GDM1 (cell line): ENCODE measurements at regions not wholly inside any gene's neighbourhood (a gene's known extent, or its start where the extent isn't known, plus 50 kb on each side); places are given as distances from the start of the nearest gene placed in this dataset.
"Not testable (repeated sequence)": the region's sequence is repeated elsewhere in the genome, so short reads cannot be mapped to it uniquely, and the experiment has no call there.

ENCODE experiments used
- DNase-seq: peaks from one replicate; lab custom pipeline; 2025; lab: John Stamatoyannopoulos, UW

DNA sequence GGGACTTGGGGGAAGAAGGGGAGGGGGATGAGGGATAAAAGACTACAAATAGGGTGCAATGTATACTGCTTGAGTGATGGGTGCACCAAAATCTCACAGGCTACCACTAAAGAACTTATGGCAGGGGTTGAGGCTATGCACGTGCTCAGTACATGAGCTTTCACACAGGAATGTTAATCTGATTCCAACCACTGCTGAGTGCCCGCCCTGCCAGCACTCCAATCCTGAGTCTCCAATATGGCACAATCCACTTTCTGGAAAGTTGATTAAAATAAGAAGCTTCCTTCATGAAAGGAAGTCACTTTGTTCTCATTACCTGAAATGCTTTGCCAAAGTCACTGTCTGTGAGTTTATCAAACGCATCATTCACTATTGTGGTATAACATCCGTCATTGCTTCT is 463.0 kb downstream of the IRS2 start:
- DNase-seq, result no peak

DNA sequence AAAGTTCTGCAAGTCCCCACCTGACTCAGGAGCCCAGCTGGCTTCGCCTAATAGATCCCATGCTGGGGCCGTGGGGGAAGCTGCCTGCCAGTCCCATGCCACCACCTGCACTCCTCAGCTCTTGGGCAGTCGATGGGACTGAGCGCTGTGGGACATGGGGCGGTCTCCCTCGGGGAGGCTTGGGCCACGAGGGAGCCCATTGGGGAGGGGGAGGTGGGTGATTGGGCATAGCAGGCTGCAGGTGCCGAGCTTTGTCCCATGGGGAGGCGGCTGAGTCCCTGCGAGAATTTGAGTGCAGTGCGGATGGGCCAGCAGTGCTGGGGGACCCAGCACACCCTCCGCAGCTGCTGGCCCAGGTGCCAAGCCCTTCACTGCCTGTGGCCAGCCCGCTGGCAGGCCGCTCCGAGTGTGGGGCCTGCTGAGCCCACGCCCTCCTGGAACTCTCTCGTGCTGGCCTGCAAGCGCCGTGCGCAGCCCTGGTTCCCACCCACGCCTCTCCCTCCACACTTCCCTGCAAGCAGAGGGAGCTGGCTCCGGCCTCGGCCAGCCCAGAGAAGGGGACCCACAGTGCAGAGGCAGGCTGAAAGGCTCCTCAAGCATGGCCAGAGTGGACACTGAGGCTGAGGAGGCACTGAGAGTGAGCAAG is 467.3 kb downstream of the IRS2 start:
- no peak for DNase-seq

DNA sequence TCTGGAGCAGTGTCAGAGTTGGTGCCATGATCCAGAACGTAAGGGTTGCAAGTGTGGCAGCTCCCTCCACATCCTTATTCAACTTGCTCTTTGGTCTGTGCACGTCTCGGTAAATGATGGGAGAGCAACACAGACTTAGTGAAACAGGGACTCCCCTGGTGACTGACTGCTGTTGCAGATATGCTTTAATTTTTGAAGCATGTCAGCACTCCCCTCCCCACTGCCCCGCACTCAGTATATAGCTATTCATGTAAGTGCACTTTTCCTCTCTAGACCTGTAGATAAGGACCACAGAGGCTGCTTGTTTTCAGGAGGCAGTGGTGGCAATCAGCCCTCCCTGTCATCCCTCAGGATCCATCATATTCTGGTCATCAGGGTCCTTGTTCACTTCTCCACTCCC is 470.9 kb downstream of the IRS2 start:
- DNase-seq, result no peak

DNA sequence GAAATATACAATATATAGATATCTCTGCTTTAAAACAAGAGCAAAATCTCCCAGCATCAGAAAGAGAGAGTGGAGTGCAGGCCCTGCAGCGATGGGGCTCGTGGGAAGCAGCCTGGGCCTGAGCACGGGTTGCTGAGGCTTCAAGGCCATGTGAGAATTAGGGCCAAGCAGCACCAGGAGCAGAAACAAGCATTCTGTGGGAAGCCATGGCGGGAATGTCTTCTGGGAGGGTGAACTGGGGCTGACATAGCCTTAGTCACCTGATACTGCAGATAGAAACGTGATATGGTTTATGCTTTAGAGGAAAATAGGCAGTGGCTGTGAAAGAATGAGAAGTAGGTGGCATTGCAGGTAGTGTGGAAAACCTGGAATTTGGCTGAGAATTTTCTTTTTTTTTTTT is 472.3 kb downstream of the IRS2 start:
- no peak for DNase-seq

DNA sequence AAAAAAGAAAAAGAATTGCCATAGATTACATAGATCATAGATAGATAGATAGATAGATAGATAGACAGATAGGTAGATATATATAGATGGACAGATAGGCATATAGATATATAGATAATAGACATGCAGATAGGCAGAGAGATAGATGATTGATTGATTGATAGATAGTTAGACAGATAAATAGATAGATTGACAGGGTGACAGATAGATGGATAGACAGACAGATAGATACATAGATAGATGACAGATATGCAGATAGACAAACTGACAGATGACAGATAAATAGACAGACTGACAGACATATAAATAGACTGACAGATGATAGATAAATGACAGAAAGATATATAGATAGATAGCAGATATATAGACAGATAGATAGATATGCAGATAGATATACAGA is 474.0 kb downstream of the IRS2 start:
- DNase-seq, result no peak

DNA sequence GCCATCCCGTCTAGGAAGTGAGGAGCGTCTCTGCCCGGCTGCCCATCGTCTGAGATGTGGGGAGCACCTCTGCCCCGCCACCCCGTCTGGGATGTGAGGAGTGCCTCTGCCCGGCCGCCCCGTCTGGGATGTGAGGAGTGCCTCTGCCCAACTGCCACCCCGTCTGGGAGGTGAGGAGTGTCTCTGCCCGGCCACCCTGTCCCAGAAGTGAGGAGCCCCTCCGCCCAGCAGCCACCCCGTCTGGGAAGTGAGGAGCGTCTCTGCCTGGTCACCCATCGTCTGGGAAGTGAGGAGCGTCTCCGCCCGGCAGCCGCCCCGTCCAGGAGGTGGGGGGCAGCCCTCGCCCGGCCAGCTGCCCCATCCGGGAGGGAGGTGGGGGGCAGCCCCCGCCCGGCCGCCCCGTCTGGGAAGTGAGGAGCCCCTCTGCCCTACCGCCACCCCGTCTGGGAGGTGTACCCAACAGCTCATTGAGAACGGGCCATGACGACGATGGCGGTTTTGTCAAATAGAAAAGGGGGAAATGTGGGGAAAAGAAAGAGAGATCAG is 474.9 kb downstream of the IRS2 start:
- not testable (repeated sequence) for DNase-seq

DNA sequence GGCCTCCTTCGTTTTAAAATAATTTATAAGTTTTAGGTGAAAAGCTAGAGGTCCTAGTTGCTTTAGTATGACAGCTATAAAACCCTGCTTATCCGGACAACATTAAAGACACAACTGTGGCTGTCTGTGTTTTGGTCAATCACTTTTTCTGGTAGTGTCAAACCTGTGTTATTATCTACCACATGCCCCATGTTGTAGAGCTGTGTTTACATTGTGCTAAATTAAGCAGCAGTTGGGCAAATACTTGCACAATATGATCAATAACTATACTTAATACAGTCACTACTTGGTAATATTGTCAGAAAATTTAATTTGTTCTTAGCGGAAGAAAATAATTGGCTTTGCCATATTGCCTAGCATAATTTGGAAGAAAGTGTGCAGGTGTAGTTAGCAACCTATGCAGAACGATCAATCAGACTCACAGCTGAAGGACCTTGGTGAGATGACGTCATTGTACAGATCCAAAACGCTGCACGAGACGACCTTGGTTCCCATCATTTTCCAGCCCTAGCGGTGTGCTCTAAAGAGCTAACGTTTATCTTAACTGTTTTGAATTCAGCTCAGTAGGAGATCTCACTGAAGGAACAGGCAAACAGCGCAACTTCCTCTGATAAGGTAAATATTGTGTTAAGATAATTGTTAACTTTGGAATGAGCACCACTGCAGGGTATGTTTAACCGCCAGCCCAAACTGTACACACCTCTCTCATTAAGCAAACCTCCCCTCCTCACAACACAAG is 476.6 kb downstream of the IRS2 start:
- no peak for DNase-seq

DNA sequence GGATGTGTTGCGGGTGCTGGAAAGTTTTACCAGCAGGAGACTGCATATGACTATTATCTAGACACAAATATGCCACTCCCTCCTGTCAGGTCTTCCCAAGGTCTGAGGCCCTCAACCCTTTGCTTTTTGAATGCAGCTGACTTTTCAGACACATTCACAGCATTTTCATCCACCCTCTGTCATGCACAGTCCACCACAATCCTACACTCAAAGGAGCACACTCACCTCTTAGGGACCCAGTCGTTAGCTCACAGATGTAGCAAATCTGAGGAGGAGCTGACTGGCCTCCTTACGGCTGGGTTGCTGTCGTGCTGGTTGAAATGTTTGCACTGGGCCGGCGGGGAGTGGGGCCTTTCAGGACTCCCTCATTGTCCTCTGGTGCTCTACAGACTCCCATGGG is 479.4 kb downstream of the IRS2 start:
- DNase-seq, result no peak

DNA sequence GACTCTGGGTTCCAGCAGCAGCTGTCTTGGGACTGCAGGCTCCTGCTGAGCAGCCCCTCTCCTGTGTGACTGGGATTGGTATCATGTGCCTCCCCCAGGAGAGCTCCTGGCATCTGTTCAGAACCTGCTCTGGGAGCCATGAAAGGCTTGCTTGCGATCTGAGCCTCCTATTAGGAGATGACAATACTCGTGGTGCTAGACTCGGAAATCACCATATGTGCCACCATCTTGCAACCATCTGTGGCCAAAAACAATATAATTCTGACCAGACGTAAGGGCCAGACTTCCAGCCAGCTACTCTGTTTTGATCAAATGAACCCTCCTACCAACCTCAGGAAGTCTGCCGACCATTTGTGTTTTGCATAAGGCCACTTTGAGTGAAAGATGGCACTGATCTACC is 484.7 kb downstream of the IRS2 start:
- no peak for DNase-seq

DNA sequence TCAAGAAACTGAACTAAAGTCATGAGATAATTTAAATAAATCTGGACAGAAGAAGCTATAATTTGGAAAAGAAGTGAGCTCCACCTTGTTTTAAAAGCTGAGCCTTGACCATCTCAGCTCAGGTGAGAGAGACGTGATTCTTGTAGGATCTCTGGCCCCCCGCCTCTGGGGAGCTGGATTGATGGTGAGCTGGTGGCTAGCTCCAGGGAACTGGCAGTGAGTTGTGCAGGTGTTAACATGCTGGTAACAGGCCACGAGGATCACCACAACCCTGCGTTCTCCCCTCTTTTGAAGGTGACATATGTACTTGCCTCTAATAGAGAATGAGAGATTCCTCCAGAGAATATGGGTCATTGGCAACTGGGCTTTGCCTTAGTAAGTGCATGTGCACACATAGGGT is 485.1 kb downstream of the IRS2 start:
- DNase-seq, result no peak

DNA sequence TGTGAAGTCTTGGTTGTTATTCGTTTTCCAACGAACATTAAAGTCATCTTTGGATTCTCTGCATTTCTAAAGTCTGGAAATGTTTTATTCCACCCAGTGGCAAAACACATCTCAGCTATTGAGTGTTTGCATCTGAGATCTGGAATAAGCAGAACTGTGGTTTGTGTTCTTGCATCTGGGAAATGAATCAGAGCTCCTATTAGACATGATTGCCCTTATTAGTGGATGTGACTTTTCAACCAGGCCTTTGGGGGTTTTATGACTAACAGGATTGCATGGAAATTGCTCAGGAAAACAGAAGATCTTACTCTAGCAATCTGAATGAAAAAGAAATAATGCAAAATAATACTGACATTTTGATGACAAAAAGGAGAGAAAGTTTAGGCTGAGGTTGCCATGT is 488.8 kb downstream of the IRS2 start:
- DNase-seq, result no peak

DNA sequence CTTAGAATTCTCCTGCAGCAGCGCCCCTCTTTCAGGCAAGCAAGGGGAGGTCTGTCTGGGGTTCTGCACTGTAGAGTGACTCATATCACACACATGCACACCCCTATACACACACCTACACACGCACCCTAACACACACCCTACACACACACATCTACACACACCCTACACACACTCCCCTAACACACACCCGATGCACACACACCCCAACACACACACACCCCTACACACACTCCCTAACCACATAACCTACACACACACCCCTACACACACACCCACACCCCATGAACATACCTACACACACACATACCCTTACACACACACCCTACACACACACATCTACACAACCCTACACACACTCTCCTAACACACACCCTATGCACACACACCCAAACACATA is 493.2 kb downstream of the IRS2 start:
- no peak for DNase-seq

DNA sequence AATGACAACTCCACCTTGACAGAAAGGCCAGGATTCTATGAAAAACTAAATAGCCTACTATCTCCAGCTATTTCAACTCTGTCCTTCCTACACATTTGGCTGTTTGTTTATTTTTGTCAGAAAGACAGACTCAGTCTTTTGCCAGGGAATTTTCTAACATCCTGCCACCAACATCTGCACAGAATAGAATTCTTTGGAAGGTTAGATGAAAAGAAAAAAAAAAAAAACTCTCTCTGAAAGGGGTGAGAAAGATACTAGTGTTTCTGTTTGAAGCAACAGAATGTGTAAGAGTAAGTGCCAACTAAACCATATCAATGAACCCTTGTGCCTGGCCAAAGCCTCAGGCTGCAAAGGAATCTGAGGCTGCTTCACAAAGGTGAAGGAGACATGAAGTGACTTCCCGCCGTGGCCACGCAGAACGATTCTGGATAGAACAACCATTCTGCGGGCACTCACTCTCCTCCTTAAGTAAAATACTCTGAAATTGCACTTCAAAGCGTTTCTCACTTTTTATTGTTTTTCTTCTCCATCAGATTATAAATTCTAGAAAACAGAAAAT is 498.2 kb downstream of the IRS2 start:
- no peak for DNase-seq

DNA sequence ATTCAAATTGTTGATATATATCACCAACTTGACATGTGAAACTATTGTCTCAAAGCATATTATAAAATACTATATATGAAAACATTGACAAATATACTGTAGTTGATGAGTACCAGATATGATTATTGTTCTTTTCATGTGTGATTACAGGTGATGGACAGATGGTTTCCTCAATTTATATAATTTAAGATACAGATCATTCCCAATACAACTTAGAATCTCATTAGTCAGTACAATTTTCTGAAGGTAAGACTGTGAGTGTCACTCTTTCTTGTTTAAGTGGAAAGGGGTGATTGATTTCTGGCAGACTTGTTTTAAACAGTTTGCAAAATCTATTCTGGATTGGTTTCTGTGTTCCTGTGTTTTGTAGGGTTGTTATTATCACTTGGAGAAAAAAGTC is 498.8 kb downstream of the IRS2 start:
- DNase-seq, result no peak

DNA sequence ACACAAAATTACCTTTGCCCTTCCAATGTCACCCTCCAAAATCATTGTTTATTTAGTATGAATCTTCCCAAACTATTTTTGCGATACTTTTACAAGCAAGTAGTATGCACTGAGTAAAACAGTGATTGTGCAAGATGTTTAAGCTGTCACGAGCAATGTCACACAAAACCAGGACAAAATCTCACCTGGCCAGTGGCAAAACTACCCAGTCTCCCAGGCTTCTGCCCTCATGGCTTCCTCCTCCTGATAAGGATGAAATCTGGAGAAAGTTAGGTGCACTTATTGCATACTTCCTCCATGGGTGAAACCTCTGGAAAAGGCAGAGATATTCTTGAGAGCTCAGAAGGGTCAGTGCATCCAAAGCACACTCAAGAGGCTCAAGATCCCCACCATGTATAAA is 500.8 kb downstream of the IRS2 start:
- no peak for DNase-seq

DNA sequence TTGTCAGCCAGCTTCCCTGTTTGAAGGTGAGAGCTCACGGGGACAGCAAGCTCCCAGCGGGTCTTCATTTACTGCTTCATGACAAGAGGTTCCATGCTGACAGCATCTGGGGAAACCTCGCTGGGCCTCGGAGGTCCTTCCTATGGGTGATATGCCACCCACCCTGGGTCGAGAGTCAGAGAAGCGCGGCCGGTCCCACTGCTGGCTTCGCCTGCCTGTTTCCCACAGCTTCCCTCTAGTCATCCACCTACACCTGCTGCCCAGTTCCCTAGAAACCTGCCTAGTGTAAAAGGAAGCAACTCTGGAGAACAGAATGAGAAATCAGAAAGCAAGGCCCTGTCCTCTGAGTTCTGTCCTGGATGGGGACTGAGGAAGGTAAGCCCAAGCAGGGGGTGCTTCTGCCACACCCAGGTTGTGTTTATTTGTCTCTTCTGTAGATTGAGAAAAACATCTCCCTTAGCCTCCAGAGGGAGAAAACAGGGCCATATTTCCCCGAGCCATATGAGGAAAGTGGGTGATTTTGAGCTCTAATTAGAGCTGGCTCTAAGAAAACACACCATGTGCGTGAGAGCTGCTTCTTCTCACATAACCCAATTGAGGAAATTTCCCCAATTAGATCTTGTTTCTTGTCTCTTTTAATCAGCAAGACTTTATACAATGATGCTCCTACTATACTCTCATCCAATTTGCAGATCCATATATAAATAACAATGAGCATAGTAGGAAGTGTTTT is 504.3 kb downstream of the IRS2 start:
- DNase-seq, result no peak

DNA sequence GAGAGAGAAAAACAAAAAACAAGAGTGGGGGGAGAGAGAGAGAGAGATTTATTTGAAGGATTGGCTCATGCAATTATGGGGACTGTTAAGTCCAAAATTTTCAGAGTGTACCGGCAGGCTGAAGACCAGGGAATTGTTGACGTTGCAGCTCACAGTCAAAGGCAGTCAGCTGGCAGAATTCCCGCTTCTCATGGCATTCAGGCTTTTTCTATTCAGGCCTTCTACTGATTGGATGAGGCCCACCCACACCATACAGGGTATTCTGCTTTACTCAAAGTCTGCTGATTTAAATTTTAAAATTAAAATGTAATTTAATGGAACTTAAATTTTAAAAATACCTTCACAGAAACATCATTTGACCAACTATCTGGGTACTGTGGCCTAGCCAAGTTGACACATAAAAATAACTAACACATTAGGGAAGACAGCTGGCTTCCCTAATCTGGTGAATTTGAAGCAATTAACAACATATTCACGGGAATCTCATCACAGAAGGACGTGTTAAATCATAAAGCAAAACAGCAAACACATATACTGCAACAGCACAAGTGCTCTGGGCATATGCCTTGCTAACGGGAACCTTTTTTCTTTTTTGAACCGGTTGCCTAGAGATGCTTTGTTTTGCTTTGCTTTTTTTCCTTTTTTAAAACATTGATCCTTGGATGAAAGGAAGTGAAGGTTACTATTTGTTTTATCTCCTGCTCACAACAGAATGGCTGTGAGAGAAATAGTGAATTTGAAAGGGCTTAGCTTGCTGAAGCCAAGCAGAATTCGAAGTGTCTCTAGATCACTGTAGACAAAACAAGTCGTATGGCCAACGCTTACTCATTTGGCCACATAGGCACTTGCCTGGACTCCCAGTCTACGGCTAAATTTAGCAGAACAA is 505.1 kb downstream of the IRS2 start:
- no peak for DNase-seq

DNA sequence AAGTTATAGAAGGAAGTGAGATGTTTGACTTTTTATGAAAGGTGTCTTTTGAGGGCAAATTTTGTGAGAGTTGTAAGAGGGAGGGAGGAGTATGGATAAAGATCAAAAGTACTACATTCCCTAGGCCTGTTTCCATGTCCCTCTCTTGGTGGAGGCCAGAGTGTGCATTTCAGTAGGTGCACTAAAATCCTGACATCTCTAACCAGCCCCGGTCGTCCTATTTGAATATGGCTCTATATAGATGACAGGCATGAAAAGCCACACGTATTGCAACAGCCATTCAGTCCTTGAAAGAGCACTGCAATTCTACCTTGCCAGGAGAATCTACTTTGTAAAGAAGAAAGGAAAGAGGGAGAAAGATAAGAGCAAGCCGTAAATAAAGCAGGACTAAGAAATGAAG is 510.1 kb downstream of the IRS2 start:
- DNase-seq, result no peak

DNA sequence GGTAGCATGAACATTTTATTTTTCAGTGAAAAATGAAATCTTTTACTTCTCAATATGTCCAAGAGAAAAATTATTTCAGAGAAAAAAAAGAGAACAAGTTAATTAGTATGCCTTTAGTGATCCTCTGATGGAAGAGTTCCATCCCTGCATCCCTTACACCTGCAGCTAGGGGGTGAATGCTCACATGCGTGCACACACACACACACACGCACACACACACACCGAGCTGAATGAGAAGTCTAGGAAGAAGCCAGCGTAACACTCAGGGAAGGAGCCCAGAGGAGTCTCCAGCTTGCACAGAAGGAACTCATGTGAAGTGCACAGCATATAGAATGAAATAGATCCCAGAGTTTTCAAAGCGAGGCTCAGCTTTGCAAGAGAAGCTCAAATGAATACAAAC is 510.5 kb downstream of the IRS2 start:
- no peak for DNase-seq

DNA sequence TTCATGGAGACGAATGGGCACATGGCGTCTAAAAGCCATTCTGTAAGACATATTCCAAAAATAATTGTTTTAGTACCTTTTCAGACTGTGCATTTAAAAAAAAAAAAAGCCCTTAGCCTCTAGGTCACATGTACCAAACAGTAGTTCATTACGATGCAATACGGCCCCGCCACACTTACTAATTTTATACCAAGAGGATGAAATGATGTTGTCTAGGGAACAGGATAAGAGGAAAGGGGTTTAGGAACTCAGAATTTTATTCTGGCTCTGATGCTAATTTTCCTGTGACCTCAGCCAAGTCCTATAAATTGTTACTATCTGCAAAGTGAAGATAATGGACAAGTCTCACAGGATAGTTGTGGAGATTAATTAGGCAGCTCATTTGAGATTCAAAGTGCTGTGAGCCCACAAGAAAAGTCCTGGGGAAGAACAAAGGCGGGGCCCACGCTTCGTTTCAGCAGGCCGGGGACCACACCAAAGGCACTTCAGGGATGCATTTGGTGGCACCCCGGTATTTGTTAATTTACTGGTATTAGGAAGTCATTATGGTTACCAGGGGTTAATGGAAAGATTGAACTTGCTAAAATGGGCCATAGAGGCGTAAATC is 511.1 kb downstream of the IRS2 start:
- no peak for DNase-seq

DNA sequence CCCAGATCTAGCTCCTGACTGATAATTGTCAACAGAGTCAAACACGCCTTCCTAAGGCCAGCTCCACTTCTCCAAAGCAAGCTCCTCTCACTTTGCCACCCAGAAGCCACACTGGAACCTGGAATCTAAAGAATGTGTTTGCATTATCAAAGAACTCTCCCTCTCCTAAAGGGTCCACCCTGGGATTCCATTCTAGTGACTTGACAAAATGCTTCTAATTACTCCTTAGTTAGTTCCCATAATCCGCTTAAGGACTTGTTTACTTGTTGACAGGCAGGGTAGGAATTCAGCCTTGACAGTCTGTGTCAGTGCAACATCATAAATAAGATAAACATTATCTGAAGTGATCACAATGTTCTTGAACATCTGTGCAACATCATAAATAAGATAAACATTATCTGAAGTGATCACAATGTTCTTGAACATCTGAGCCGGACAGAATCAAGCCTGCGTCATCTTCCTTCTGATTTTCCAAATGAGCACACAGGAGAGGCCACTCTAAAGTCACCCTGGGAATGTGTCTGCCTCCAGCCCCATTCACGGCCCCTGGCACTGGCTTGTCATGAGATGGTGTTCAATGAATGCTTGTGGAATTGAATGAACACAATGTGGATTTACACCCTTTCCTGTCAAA is 512.1 kb downstream of the IRS2 start:
- DNase-seq, result no peak
